HG03520 (cell line): ENCODE measurements at regions not wholly inside any gene's neighbourhood (a gene's known extent, or its start where the extent isn't known, plus 50 kb on each side); places are given as distances from the start of the nearest gene placed in this dataset.

Source experiments
- ATAC-seq: cut with Tn5 transposase; IDR thresholded peaks from one replicate; pipeline ENCODE4 v1.9.1; 2021; ENCODE audit warnings: mild to moderate bottlenecking, moderate library complexity; ENCODE audit not compliant: unreplicated experiment

- ATAC-seq: no peak
Observed at GRCh38 chr7:114755856-114756255, 166.0 kb upstream of the MDFIC start.

- no peak for ATAC-seq
Observed at GRCh38 chr7:114758661-114759227, 163.2 kb upstream of the MDFIC start.

GRCh38 chr7:114759347-114760062 lies 162.4 kb upstream of the MDFIC start:
- ATAC-seq: no peak

GRCh38 chr7:114760477-114760876 lies 161.4 kb upstream of the MDFIC start:
- no peak for ATAC-seq

GRCh38 chr7:114761973-114762372 lies 159.9 kb upstream of the MDFIC start:
- no peak for ATAC-seq

- no peak for ATAC-seq
Observed at GRCh38 chr7:114765331-114766040, 156.4 kb upstream of the MDFIC start.

- no peak for ATAC-seq
Observed at GRCh38 chr7:114766041-114766356, 155.9 kb upstream of the MDFIC start.

- no peak for ATAC-seq
Observed at GRCh38 chr7:114777288-114777687, 144.6 kb upstream of the MDFIC start.

GRCh38 chr7:114783508-114783907 lies 138.4 kb upstream of the MDFIC start:
- ATAC-seq: no peak

GRCh38 chr7:114784177-114784576 lies 137.7 kb upstream of the MDFIC start:
- ATAC-seq: no peak

- no peak for ATAC-seq
Observed at GRCh38 chr7:114784746-114785145, 137.1 kb upstream of the MDFIC start.

- ATAC-seq: no peak
Observed at GRCh38 chr7:114785496-114785895, 136.4 kb upstream of the MDFIC start.

GRCh38 chr7:114786455-114786854 lies 135.4 kb upstream of the MDFIC start:
- no peak for ATAC-seq

GRCh38 chr7:114787556-114787955 lies 134.3 kb upstream of the MDFIC start:
- no peak for ATAC-seq

- ATAC-seq: no peak
Observed at GRCh38 chr7:114788706-114789105, 133.2 kb upstream of the MDFIC start.

GRCh38 chr7:114789161-114789560 lies 132.7 kb upstream of the MDFIC start:
- ATAC-seq: no peak

- no peak for ATAC-seq
Observed at GRCh38 chr7:114789871-114790311, 132.0 kb upstream of the MDFIC start.

- ATAC-seq: no peak
Observed at GRCh38 chr7:114790521-114790920, 131.4 kb upstream of the MDFIC start.

GRCh38 chr7:114791771-114792170 lies 130.1 kb upstream of the MDFIC start:
- ATAC-seq: no peak

GRCh38 chr7:114793155-114793845 lies 128.6 kb upstream of the MDFIC start:
- ATAC-seq: no peak

GRCh38 chr7:114795475-114795874 lies 126.4 kb upstream of the MDFIC start:
- ATAC-seq: no peak

- ATAC-seq: no peak
Observed at GRCh38 chr7:114799628-114800028, 122.3 kb upstream of the MDFIC start.
